T-helper 1 cell treated with Interleukin-12 subunit alpha and Interleukin-12 subunit beta and Interleukin-4 antibody, amounts not matched to agents 30 ng/mL and 1 ng/mL, for 36 hours (primary cell): ENCODE measurements at regions not wholly inside any gene's neighbourhood (a gene's known extent, or its start where the extent isn't known, plus 50 kb on each side); places are given as distances from the start of the nearest gene placed in this dataset.

Experiments used
- intact Hi-C: fragments of 100-400 bp; cut with micrococcal nuclease; formaldehyde crosslinking; loops from one replicate; pipeline ENCODE4 v1.15.1; 2024

DNA sequence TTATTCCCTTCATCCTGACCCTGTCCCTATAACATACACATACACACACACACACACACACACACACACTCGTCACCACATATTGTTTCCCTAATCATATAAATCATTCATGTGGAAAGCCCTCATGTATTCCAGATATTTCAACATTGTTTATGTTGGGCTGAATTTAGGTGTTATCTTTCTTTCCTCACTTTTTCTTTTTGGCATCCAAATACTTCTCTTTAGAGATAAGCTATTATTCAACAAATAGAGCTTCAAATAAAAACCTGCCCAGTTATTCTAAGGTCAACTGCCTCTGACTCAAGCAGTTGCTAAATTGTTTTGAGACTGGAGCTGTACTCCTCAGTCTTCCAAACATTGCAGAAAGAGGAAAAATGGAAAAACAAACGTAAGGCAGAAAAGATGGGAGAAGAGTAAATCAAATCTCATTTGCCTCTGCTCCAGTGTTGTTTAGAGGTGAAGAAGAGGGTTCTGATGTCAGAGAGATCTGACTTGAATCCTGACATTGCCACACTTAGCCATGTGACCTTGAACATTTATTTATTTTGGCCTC is 215.7 kb downstream of the GAS1 start:
- intact Hi-C loops = no loop called here

DNA sequence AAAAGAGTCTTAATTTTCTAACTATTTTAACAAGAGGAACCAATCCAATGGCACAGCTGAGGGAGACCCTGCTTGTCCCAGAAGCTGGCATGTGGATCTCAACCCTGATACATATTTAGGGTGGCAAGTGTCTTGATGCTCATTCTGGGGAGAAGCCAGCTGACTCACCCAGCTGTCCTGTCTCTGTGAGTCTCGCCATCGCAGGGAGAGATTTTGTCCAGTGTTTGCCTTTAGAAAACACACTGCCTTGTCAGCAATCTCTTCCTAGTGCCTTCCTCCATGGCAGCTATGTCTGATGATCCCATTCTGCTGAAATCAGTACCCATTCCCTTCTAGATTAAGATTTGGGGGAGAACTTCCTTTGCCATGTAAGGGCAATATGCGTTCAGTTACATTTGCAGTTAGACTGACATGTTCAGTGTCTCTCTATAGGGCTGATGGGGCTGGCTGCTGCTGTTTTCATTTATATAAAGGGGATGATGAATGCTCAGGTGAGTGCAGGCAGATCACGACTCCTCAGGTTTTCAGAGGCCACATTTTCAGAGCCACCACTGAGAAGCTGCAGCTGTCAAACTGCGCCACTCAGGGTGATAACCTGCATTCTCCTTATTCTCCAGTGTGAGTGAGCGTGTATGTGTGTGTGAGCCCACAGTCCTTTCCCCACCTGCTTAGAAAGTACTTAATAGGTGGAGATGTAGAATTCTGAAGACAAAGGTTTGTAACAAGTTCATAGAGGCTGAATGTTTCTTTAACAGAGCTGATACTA is 217.0 kb downstream of the GAS1 start:
- intact Hi-C loops = no loop called here

DNA sequence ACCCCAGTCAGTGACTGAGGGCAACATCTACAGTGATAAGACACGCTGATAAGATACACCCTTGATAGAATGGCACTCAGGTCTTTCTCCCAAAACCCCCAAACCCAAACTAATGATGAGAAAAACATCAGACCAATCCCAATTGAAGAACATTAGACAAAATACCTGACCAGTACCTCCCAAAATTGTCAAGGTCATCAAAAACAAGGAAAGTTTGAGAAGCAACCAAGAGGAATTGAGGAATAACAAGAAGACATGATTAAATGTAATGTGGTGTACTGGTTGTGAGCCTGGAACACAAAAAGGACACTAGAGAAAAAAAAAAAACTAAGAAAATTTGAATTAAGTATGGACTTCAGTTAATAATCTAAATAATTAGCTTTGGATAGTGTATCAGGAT is 222.8 kb downstream of the GAS1 start:
- intact Hi-C loops = no loop called here

DNA sequence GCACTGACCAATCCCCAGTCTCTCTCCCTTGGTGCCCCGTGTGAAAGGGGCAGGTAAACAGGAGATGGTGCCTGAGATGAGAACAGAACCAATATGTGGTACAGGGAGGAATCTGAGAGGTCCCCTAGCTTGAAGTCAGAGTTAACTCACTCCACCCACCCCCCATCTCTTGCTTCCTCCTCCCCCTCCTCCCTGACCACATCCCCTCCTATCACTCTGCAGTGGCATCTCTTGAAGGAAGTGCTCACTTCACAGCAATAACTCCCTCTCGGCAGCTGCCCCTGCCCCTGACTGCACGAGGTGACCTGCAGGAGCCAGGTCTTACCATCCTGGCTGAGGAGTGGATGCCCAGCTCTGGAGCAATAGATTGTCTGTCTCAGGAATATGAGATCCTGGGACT is 224.0 kb downstream of the GAS1 start:
- intact Hi-C loops = no loop called here

- intact Hi-C loops = no loop called here
Observed at GRCh38 chr9:86722706-86723075, 224.6 kb downstream of the GAS1 start.

GRCh38 chr9:86721843-86722705 is 225.2 kb downstream of the GAS1 start:
- intact Hi-C loops = no loop called here

DNA sequence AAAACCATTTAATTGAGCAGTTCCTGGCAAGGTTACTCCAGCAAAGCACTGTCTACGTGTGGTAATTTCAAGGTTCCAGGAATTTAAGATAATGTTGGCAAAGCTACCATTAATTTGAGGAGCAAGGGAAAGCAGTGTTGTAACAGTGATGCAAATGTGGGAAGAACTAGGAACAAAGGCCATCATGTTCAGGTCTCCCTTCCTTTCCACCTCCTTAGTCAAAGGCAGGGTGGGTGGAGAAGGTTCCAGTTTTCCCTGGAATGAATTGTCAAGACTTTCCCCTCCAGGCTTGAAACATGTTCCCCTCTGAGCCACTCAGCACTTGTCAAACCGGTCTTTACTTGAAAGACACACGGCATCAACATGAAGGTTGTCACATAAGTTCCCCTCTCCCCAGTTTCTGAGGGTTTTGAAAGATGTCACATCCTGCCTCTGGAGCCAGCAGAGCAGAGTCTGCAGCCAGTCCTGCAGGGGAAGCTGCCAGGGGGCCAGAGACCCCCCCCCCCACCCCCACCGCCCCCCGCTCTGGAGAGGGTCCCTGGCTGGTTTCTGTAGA is 226.0 kb downstream of the GAS1 start:
- intact Hi-C loops = no loop called here

- intact Hi-C loops = no loop called here
Observed at GRCh38 chr9:86720639-86721225, 226.6 kb downstream of the GAS1 start.

DNA sequence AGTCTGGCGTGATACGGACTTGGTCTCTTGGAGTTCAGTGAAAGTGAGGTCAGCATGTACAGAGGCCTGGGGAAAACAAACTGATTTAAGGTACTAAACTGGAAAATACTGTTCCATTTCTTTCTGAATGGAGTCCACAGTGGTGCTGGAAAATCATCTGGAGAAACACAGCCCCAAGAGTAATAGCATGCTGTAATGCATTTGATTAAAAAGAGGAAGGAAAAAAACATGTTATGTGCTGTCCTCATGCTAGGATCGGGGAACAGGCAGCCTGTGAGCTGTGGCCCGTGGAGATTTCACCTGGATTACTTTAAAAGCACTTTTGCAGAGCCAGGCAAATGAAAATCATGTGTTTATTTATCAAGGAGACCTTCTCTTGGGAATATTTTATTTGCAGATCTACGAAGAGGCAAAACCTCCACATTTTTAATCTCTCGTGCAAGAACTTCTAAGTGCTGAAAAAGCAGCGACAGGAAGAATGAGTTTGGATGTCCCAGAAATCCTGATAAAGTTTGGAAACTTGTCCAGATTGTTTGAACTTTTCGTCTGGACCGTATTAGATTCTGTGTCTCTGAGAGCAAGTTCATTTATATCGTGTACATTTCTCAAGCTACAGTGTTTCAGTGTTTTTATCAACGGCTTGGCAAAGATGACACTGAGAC is 228.8 kb downstream of the GAS1 start:
- intact Hi-C loops = no loop called here

DNA sequence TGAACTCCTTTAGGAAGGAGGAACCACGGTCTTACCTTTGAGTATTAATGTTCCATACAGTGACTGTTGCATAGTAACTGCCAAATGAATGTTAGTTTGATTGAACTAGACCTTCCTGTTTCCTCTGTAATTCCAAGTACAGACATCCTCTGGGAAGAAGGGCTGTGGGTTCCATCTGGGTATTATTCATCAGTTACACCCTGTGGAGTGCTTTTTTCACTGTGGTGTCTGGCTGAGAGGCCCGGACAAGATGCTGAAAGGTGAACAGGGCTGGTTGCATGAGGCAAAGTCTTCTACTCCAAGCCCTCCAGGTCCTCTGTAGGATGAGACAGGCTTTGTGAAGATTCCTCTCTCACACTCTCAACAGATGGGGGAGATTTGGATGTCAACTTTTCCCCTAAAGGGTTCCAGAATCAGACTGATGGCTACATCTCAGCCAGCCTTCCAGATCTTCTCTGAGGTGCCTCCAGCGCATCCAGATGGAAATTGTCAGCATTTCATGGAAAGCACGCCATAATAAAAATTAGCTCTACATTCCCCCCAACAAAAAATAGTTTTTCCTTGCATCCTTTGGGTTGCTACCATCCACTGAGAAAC is 230.9 kb downstream of the GAS1 start:
- intact Hi-C loops = no loop called here

DNA sequence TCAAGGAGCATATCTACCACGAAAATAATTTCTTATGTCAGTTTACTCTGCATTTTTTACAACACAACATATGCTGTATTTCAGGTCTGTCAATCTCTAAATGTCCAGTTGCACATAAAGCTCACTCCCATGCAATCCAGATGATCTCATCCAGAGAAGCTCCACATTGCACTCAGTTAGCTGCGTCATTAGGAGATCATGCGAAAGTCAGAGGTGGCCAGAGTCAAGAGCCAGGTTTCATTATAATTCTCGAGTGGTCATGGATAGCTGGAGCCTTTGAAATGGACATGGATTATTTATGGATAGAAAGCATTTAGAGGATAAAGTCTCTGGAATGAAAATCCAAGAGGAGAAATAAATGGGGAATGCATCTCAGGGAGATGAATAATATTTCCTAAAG is 232.3 kb downstream of the GAS1 start:
- intact Hi-C loops = no loop called here

- intact Hi-C loops = no loop called here
Observed at GRCh38 chr9:86713970-86714369, 233.3 kb downstream of the GAS1 start.

- intact Hi-C loops = no loop called here
Observed at GRCh38 chr9:86713470-86713869, 233.8 kb downstream of the GAS1 start.

DNA sequence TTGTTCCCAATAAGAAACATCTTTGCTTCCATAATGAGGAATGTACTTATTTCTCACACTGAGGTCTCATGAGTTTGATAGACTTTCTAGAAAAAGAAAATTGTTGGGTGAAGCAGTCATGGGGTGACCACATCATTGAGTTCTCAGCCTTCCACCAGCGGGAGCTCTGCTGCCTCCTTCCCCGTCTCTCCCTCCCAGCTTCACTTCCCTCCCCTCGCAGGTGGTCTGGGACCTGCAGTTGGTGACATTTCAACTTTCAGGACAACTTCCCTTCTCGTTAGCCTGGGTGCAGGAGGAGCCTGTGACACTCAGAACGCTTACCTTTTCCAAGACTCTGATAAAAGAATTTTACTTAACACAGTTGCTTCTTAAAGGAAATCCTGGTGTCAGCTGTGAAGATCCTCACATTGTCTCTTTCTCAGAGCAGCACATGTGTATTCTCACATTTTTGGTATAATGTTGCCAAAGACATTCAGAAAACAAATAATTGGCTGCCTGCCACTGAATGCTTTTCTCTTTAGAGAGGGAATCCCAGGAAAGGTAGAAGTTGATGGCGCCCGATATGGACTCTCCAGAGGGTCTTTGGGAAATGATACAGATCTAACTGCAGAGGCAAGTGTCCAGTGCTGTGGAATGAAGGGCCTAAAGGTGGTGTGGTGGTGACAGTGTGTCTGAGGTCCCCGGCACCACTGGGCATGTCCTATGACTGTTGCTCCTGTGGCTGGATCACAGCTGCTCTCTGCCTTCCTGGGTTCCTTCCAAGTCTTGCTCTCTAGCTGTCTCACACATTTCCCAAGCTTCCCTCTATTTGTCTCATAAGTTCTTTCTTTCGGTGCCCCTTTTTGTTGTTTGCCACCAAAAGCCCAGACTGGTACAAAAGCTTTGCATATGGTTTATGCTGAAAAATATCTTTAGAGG is 238.1 kb downstream of the GAS1 start:
- intact Hi-C loops = no loop called here

- intact Hi-C loops = no loop called here
Observed at GRCh38 chr9:86707932-86708510, 239.3 kb downstream of the GAS1 start.

- intact Hi-C loops = no loop called here
Observed at GRCh38 chr9:86706391-86706790, 240.9 kb downstream of the GAS1 start.

- intact Hi-C loops = no loop called here
Observed at GRCh38 chr9:86705490-86705889, 241.8 kb downstream of the GAS1 start.

- intact Hi-C loops = loop anchor here (1.0 kb wide), 1 partner anchor 35 kb away; no protein-coding TSS in a partner anchor
Observed at GRCh38 chr9:86703346-86703745, 244.0 kb downstream of the GAS1 start.

- intact Hi-C loops = no loop called here
Observed at GRCh38 chr9:86700629-86701028, 246.7 kb downstream of the GAS1 start.
